HCT116 (cell line): ENCODE measurements at regions not wholly inside any gene's neighbourhood (a gene's known extent, or its start where the extent isn't known, plus 50 kb on each side); places are given as distances from the start of the nearest gene placed in this dataset.

Experiments
- ATAC-seq: fragments of 200-7000 bp; cut with Tn5 transposase; 2 replicates; pipeline ENCODE4 v1.9.1; 2020; ENCODE audit warnings: mild to moderate bottlenecking, moderate library complexity
- BruUV-seq: library from RNA; stranded (reverse); fragments of 400-500 nt; replicated peaks from 2 replicates; lab custom pipeline; 2021; lab: Mats Ljungman, UMichigan
- CTCF ChIA-PET: fragments of 300-600 bp; sonication (Branson Sonifier 250); formaldehyde crosslinking; loops from one replicate; lab custom pipeline; 2021; ENCODE audit warnings: antibody characterized with exemption; lab: Charles Lee
- POLR2A ChIA-PET: fragments of 300-600, 350-600 bp; sonication (Branson Sonifier 250); formaldehyde crosslinking; loops from one replicate; lab custom pipeline; 2021; ENCODE audit warnings: antibody characterized with exemption; lab: Charles Lee
- RAD21 ChIA-PET, 2 experiments: fragments of 300-600 bp; sonication (Branson Sonifier 250); formaldehyde crosslinking; loops; one replicate each; lab custom pipeline; 2023; ENCODE audit warnings: low total read pairs in 2 of 2; ENCODE audit not compliant: uncharacterized antibody in 2 of 2, unreplicated experiment in 2 of 2, low non-redundant PET in 1 of 2; lab: Charles Lee
- DNase-seq: peaks from one replicate; pipeline ENCODE4 v3.0.0-alpha.2; 2010; ENCODE audit warnings: low read depth, low spot score
- H2AFZ ChIP-seq: fragments of 200-600 bp; shearing (Covaris generic), sonication (generic); 2 replicates; pipeline ENCODE4 v1.6.1; 2017; ENCODE audit warnings: low read depth, mixed run types, mixed read lengths, antibody characterized with exemption, low read length; ENCODE audit not compliant: poor library complexity, severe bottlenecking
- H3K27ac ChIP-seq: 2 replicates; pipeline ENCODE4 v1.5.1; 2012; ENCODE audit warnings: low read depth, low read length
- H3K27me3 ChIP-seq: fragments of 200-600 bp; sonication (generic); 2 replicates; pipeline ENCODE4 v1.6.1; 2016; ENCODE audit warnings: mixed run types, low read length, mixed read lengths; ENCODE audit not compliant: insufficient read depth
- H3K36me3 ChIP-seq, 2 experiments: fragments of 200-500 bp in 1 of 2; fragments of 200-600 bp in 1 of 2; sonication (Bioruptor generic) in 1 of 2; sonication (generic) in 1 of 2; 2 replicates each; pipeline versions ENCODE4 v1.5.1 to v1.6.1; 2014 to 2016; ENCODE audit warnings: low read length in 2 of 2, inconsistent platforms in 1 of 2, mixed read lengths in 1 of 2, mixed run types in 1 of 2; ENCODE audit not compliant: insufficient read depth in 2 of 2, control insufficient read depth in 1 of 2
- H3K4me1 ChIP-seq, 2 experiments: fragments of 200-600 bp in 1 of 2; sonication (generic) in 1 of 2; 2 replicates each; pipeline versions ENCODE4 v1.5.1 to v1.6.1; 2012 to 2017; ENCODE audit warnings: low read length in 2 of 2, inconsistent platforms in 1 of 2, mild to moderate bottlenecking in 1 of 2, mixed read lengths in 1 of 2, mixed run types in 1 of 2, moderate library complexity in 1 of 2; ENCODE audit not compliant: insufficient read depth in 2 of 2, control insufficient read depth in 1 of 2
- H3K4me2 ChIP-seq: fragments of 200-600 bp; sonication (generic); 2 replicates; pipeline ENCODE4 v1.6.1; 2017; ENCODE audit warnings: mixed run types, low read length, mixed read lengths
- H3K4me3 ChIP-seq, 2 experiments: fragments of 200-600 bp in 1 of 2; sonication (generic) in 1 of 2; replicated peaks in 1 of 2; 2 replicates each; pipeline ENCODE4 v1.5.1; 2011 to 2016; ENCODE audit warnings: low read length in 2 of 2, control low read depth in 1 of 2, low read depth in 1 of 2, mild to moderate bottlenecking in 1 of 2, mixed read lengths in 1 of 2, mixed run types in 1 of 2
- H3K79me2 ChIP-seq: fragments of 200-600 bp; sonication (generic); 2 replicates; pipeline ENCODE4 v1.6.1; 2017; ENCODE audit warnings: mild to moderate bottlenecking, mixed run types, low read length, moderate library complexity, mixed read lengths; ENCODE audit not compliant: insufficient read depth
- H3K9ac ChIP-seq: fragments of 200-600 bp; sonication (generic); 2 replicates; pipeline ENCODE4 v1.6.1; 2016; ENCODE audit warnings: low read length, mixed read lengths
- H3K9me2 ChIP-seq: fragments of 200-600 bp; sonication (generic), shearing (Covaris generic); 2 replicates; pipeline ENCODE4 v1.6.1; 2017; ENCODE audit warnings: mixed run types, mild to moderate bottlenecking, moderate library complexity; ENCODE audit not compliant: insufficient read depth
- H3K9me3 ChIP-seq, 2 experiments: fragments of 200-500 bp in 1 of 2; fragments of 200-600 bp in 1 of 2; sonication (Bioruptor generic) in 1 of 2; sonication (generic) in 1 of 2; 2 replicates each; pipeline ENCODE4 v1.6.1; 2014 to 2017; ENCODE audit warnings: low read length in 2 of 2, mixed read lengths in 2 of 2, inconsistent platforms in 1 of 2, low read depth in 1 of 2, mild to moderate bottlenecking in 1 of 2, mixed run types in 1 of 2, moderate library complexity in 1 of 2; ENCODE audit not compliant: control insufficient read depth in 1 of 2, insufficient read depth in 1 of 2
- H4K20me1 ChIP-seq: fragments of 200-600 bp; sonication (generic), shearing (Covaris generic); 2 replicates; pipeline ENCODE4 v1.6.1; 2017; ENCODE audit warnings: mixed run types, mild to moderate bottlenecking, moderate library complexity; ENCODE audit not compliant: insufficient read depth
- CBX3 ChIP-seq: IDR thresholded peaks from 2 replicates; pipeline ENCODE4 v1.6.1; 2012; ENCODE audit warnings: low read depth
- CEBPB ChIP-seq: IDR thresholded peaks from 2 replicates; pipeline ENCODE4 v1.6.1; 2012; ENCODE audit warnings: low read depth
- ELF1 ChIP-seq: IDR thresholded peaks from 2 replicates; pipeline ENCODE4 v1.6.1; 2012; ENCODE audit warnings: low read depth, borderline replicate concordance
- EZH2phosphoT487 ChIP-seq: fragments of 200-600 bp; IDR thresholded peaks from 2 replicates; pipeline ENCODE4 v1.6.1; 2018; ENCODE audit warnings: antibody characterized with exemption, borderline replicate concordance
- POLR2AphosphoS5 ChIP-seq: IDR thresholded peaks from 2 replicates; pipeline ENCODE4 v1.6.1; 2011; ENCODE audit warnings: mild to moderate bottlenecking, low read depth, low read length, moderate library complexity
- RAD21 ChIP-seq: IDR thresholded peaks from 2 replicates; pipeline ENCODE4 v1.6.1; 2012; ENCODE audit warnings: low read depth, mild to moderate bottlenecking
- REST ChIP-seq: IDR thresholded peaks from 2 replicates; pipeline ENCODE4 v1.6.1; 2012; ENCODE audit warnings: low read depth
- SP1 ChIP-seq: IDR thresholded peaks from 2 replicates; pipeline ENCODE4 v1.6.1; 2012; ENCODE audit warnings: low read depth
- SRF ChIP-seq: IDR thresholded peaks from 2 replicates; pipeline ENCODE4 v1.6.1; 2012; ENCODE audit warnings: low read depth
- TCF7L2 ChIP-seq: IDR thresholded peaks from 2 replicates; pipeline ENCODE4 v1.7.0; 2011; ENCODE audit warnings: borderline replicate concordance, inconsistent platforms; ENCODE audit not compliant: insufficient read depth, insufficient read length; ENCODE audit errors: extremely low read depth
- YY1 ChIP-seq: IDR thresholded peaks from 2 replicates; pipeline ENCODE4 v1.6.1; 2011; ENCODE audit warnings: low read length, low read depth, moderate library complexity, mild to moderate bottlenecking; ENCODE audit not compliant: insufficient replicate concordance; ENCODE audit errors: extremely low read depth
- ZBTB33 ChIP-seq: IDR thresholded peaks from 2 replicates; pipeline ENCODE4 v1.6.1; 2011; ENCODE audit warnings: mild to moderate bottlenecking, low read length, moderate library complexity; ENCODE audit not compliant: insufficient replicate concordance; ENCODE audit errors: extremely low read depth
- ZFX ChIP-seq: fragments of 450-650 bp; IDR thresholded peaks from 2 replicates; pipeline ENCODE4 v1.6.1; 2017
- intact Hi-C: fragments of 100-400 bp; cut with micrococcal nuclease; formaldehyde crosslinking; loops from 2 replicates; pipeline ENCODE4 v1.10.0; 2022

GRCh38 chr15:62452026-62452425 is 286.9 kb upstream of the C2CD4B start:
- BruUV-seq = no TSS peak
- Histone ChIP-seq H3K79me2 (no peaks in the 10 kb centered on the region), H3K36me3 (no peaks in the 10 kb centered on the region), H2AFZ (no peak overlapping the region), H3K9ac (no peak overlapping the region), H3K27ac (no peak overlapping the region), H3K9me2 (no peaks in the 10 kb centered on the region), H3K4me1 (peaks cover 0 to 4% of the 10 kb centered on the region in 2 experiments; a peak in 1 of 4 replicates), H3K27me3 (no peaks in the 10 kb centered on the region), H3K9me3 (no peaks in the 10 kb centered on the region), H3K4me2 (no peak overlapping the region), H3K4me3 (no peak overlapping the region), H4K20me1 (no peaks in the 10 kb centered on the region)
- ChIA-PET CTCF (no interaction called here), RAD21 (no interaction called here), POLR2A (no interaction called here)
- TF ChIP-seq SP1 (no peak), CEBPB (no peak), ZBTB33 (no peak), RAD21 (no peak), CBX3 (no peak), YY1 (no peak), TCF7L2 (no peak), ZFX (no peak), ELF1 (no peak), REST (no peak), POLR2AphosphoS5 (no peak), EZH2phosphoT487 (no peak), SRF (no peak)
- DNase-seq (no peak), ATAC-seq (no peak)
- intact Hi-C loops = no loop called here
